ENCODE measurements at regions not wholly inside any gene's neighbourhood (a gene's known extent, or its start where the extent isn't known, plus 50 kb on each side); places are given as distances from the start of the nearest gene placed in this dataset.

GRCh38 chr3:25235466-25235865, 192.6 kb upstream of the RARB start:
- DNase-seq: no peak
- H2AFZ ChIP-seq: no peak overlapping the region
- H3F3A ChIP-seq (ENCODE audit: insufficient read depth, low read depth): no peaks in the 10 kb centered on the region
- BruUV-seq (replicated peaks): no TSS peak
- ChIA-PET POLR2A (ENCODE audit: unreplicated experiment) (no interaction called here), CTCF (no interaction called here)
- TF ChIP-seq EZH2 (IDR thresholded peaks at IDR 0.05; ENCODE audit: low read depth): no peak
- no peak for TF ChIP-seq CTCF (conservative IDR thresholded peaks at IDR 0.05)
- no peak overlapping the region for H3K4me2 ChIP-seq
- no peaks in the 10 kb centered on the region for H4K20me1 ChIP-seq (ENCODE audit: insufficient read depth)
- H3K9me3 ChIP-seq (ENCODE audit: insufficient read depth, low read depth): no peaks in the 10 kb centered on the region; the same call in 1 of the 2 replicates
- H3K4me3 ChIP-seq: no peak overlapping the region
- H3K27ac ChIP-seq: no peak overlapping the region
- no peaks in the 10 kb centered on the region for H3K79me2 ChIP-seq (ENCODE audit: low read depth)
- H3K4me1 ChIP-seq (replicated peaks; ENCODE audit: insufficient read depth): no peaks in the 10 kb centered on the region
- H3K36me3 ChIP-seq (ENCODE audit: low read depth): no peaks in the 10 kb centered on the region
- no peaks in the 10 kb centered on the region for H3K9me2 ChIP-seq (ENCODE audit: insufficient read depth)
- intact Hi-C loops (cut with micrococcal nuclease; ENCODE audit: unreplicated experiment): no loop called here
- no peaks in the 10 kb centered on the region for H3K27me3 ChIP-seq (ENCODE audit: insufficient read depth, low read depth)

GRCh38 chr3:25237602-25238001, 190.5 kb upstream of the RARB start:
- no peak for TF ChIP-seq CTCF (conservative IDR thresholded peaks at IDR 0.05)
- TF ChIP-seq EZH2 (IDR thresholded peaks at IDR 0.05; ENCODE audit: low read depth): no peak
- CTCF ChIA-PET: no interaction called here
- no peaks in the 10 kb centered on the region for H3K4me1 ChIP-seq (replicated peaks; ENCODE audit: insufficient read depth)
- H4K20me1 ChIP-seq (ENCODE audit: insufficient read depth): no peaks in the 10 kb centered on the region
- H3K9me3 ChIP-seq (ENCODE audit: insufficient read depth, low read depth): no peaks in the 10 kb centered on the region; the same call in 1 of the 2 replicates
- BruUV-seq (replicated peaks): no TSS peak
- POLR2A ChIA-PET (ENCODE audit: unreplicated experiment): no interaction called here
- no peaks in the 10 kb centered on the region for H3K9me2 ChIP-seq (ENCODE audit: insufficient read depth)
- no peak overlapping the region for H3K4me3 ChIP-seq
- no peaks in the 10 kb centered on the region for H3K36me3 ChIP-seq (ENCODE audit: low read depth)
- H3K79me2 ChIP-seq (ENCODE audit: low read depth): no peaks in the 10 kb centered on the region
- H2AFZ ChIP-seq: no peak overlapping the region
- no peak overlapping the region for H3K27ac ChIP-seq
- DNase-seq: no peak
- no peak overlapping the region for H3K4me2 ChIP-seq
- H3K27me3 ChIP-seq (ENCODE audit: insufficient read depth, low read depth): no peaks in the 10 kb centered on the region
- intact Hi-C loops (cut with micrococcal nuclease; ENCODE audit: unreplicated experiment): no loop called here
- H3F3A ChIP-seq (ENCODE audit: insufficient read depth, low read depth): no peaks in the 10 kb centered on the region

- BruUV-seq (replicated peaks): no TSS peak
- TF ChIP-seq CTCF (conservative IDR thresholded peaks at IDR 0.05) (no peak), EZH2 (IDR thresholded peaks at IDR 0.05; ENCODE audit: low read depth) (no peak)
- POLR2A ChIA-PET (ENCODE audit: unreplicated experiment): no interaction called here
- no peaks in the 10 kb centered on the region for H3K9me3 ChIP-seq (ENCODE audit: insufficient read depth, low read depth)
- no peak for DNase-seq
- H4K20me1 ChIP-seq (ENCODE audit: insufficient read depth): no peaks in the 10 kb centered on the region
- no peaks in the 10 kb centered on the region for H3K36me3 ChIP-seq (ENCODE audit: low read depth)
- H3K9me2 ChIP-seq (ENCODE audit: insufficient read depth): no peaks in the 10 kb centered on the region
- no peaks in the 10 kb centered on the region for H3K27me3 ChIP-seq (ENCODE audit: insufficient read depth, low read depth)
- no peak overlapping the region for H2AFZ ChIP-seq
- H3K4me3 ChIP-seq: no peak overlapping the region
- CTCF ChIA-PET: no interaction called here
- H3K4me1 ChIP-seq (replicated peaks; ENCODE audit: insufficient read depth): no peaks in the 10 kb centered on the region
- no peaks in the 10 kb centered on the region for H3K79me2 ChIP-seq (ENCODE audit: low read depth)
- H3F3A ChIP-seq (ENCODE audit: insufficient read depth, low read depth): no peaks in the 10 kb centered on the region
- no peak overlapping the region for H3K27ac ChIP-seq
- no peak overlapping the region for H3K4me2 ChIP-seq
- intact Hi-C loops (cut with micrococcal nuclease; ENCODE audit: unreplicated experiment): no loop called here
Measured at GRCh38 chr3:25239042-25239441, 189.0 kb upstream of the RARB start.

Data from PC-9 (cell line).